ENCODE measurements at regions not wholly inside any gene's neighbourhood (a gene's known extent, or its start where the extent isn't known, plus 50 kb on each side); places are given as distances from the start of the nearest gene placed in this dataset.
A peak's percentile ranks its signal among the peaks of the same experiment; 100 is the strongest.

GRCh38 chr3:8443829-8444791 lies 57.5 kb upstream of the LMCD1 start:
- H3K27me3 ChIP-seq (ENCODE audit: control insufficient read depth, insufficient read depth, low read length), result no peaks in the 10 kb centered on the region
- peak; percentile 100 for DNase-seq (ENCODE audit: low read depth)
- H3K4me3 ChIP-seq (ENCODE audit: low read depth, low read length), result peak overlapping the region; percentile 11
- no peak for TF ChIP-seq CTCF (IDR thresholded peaks at IDR 0.05; ENCODE audit: insufficient read depth, low read length, poor library complexity, severe bottlenecking)
- no peaks in the 10 kb centered on the region for H3K36me3 ChIP-seq (ENCODE audit: control insufficient read depth, insufficient read depth, low read length)

GRCh38 chr3:8444883-8445282 lies 56.7 kb upstream of the LMCD1 start:
- no peaks in the 10 kb centered on the region for H3K36me3 ChIP-seq (ENCODE audit: control insufficient read depth, insufficient read depth, low read length)
- no peak for TF ChIP-seq CTCF (IDR thresholded peaks at IDR 0.05; ENCODE audit: insufficient read depth, low read length, poor library complexity, severe bottlenecking)
- no peak for DNase-seq (ENCODE audit: low read depth)
- H3K27me3 ChIP-seq (ENCODE audit: control insufficient read depth, insufficient read depth, low read length), result no peaks in the 10 kb centered on the region
- no peak overlapping the region for H3K4me3 ChIP-seq (ENCODE audit: low read depth, low read length)

- no peaks in the 10 kb centered on the region for H3K27me3 ChIP-seq (ENCODE audit: control insufficient read depth, insufficient read depth, low read length)
- TF ChIP-seq CTCF (IDR thresholded peaks at IDR 0.05; ENCODE audit: insufficient read depth, low read length, poor library complexity, severe bottlenecking), result no peak
- no peak overlapping the region for H3K4me3 ChIP-seq (ENCODE audit: low read depth, low read length)
- H3K36me3 ChIP-seq (ENCODE audit: control insufficient read depth, insufficient read depth, low read length), result no peaks in the 10 kb centered on the region
- DNase-seq (ENCODE audit: low read depth), result peak; percentile 65
These were observed 55.8 kb upstream of the LMCD1 start for GRCh38 chr3:8445861-8446260.

- H3K36me3 ChIP-seq (ENCODE audit: control insufficient read depth, insufficient read depth, low read length), result no peaks in the 10 kb centered on the region
- no peak for DNase-seq (ENCODE audit: low read depth)
- no peak for TF ChIP-seq CTCF (IDR thresholded peaks at IDR 0.05; ENCODE audit: insufficient read depth, low read length, poor library complexity, severe bottlenecking)
- no peak overlapping the region for H3K4me3 ChIP-seq (ENCODE audit: low read depth, low read length)
- H3K27me3 ChIP-seq (ENCODE audit: control insufficient read depth, insufficient read depth, low read length), result no peaks in the 10 kb centered on the region
These were observed 54.8 kb upstream of the LMCD1 start for GRCh38 chr3:8446845-8447244.

GRCh38 chr3:8450618-8451017 lies 51.0 kb upstream of the LMCD1 start:
- H3K27me3 ChIP-seq (ENCODE audit: control insufficient read depth, insufficient read depth, low read length), result no peaks in the 10 kb centered on the region
- H3K4me3 ChIP-seq (ENCODE audit: low read depth, low read length), result no peak overlapping the region
- TF ChIP-seq CTCF (IDR thresholded peaks at IDR 0.05; ENCODE audit: insufficient read depth, low read length, poor library complexity, severe bottlenecking), result no peak
- no peaks in the 10 kb centered on the region for H3K36me3 ChIP-seq (ENCODE audit: control insufficient read depth, insufficient read depth, low read length)
- DNase-seq (ENCODE audit: low read depth), result no peak
